ENCODE measurements at regions not wholly inside any gene's neighbourhood (a gene's known extent, or its start where the extent isn't known, plus 50 kb on each side); places are given as distances from the start of the nearest gene placed in this dataset.

DNA sequence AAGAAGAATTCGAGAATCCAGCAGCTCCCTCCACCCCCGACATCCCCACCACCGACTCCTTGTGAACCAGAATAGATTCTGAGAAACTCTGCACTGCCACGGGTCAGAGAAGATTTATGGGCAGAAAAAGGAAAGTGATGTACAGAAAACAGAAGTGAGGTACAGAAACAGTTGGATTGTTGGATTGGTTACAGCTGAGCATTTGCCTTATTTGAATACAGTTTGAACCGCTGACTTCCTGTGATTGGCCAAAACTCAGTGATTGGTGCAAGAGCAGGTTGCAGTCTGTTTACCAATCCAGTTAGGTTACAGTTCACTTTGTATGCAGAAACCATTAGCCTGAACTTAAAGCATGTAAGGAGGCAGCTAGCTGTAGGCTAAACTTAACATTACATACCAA, 131.2 kb upstream of the HDDC2 start:
- CTCF ChIA-PET = no interaction called here
- BruUV-seq (replicated peaks) = no TSS peak
- intact Hi-C loops (cut with micrococcal nuclease; ENCODE audit: unreplicated experiment) = no loop called here

GRCh38 chr6:125434760-125435159, 133.0 kb upstream of the HDDC2 start:
- TF ChIP-seq, protein P1, sequence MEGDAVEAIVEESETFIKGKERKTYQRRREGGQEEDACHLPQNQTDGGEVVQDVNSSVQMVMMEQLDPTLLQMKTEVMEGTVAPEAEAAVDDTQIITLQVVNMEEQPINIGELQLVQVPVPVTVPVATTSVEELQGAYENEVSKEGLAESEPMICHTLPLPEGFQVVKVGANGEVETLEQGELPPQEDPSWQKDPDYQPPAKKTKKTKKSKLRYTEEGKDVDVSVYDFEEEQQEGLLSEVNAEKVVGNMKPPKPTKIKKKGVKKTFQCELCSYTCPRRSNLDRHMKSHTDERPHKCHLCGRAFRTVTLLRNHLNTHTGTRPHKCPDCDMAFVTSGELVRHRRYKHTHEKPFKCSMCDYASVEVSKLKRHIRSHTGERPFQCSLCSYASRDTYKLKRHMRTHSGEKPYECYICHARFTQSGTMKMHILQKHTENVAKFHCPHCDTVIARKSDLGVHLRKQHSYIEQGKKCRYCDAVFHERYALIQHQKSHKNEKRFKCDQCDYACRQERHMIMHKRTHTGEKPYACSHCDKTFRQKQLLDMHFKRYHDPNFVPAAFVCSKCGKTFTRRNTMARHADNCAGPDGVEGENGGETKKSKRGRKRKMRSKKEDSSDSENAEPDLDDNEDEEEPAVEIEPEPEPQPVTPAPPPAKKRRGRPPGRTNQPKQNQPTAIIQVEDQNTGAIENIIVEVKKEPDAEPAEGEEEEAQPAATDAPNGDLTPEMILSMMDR (conservative IDR thresholded peaks at IDR 0.05; ENCODE audit: low read depth, low read length) = no peak
- no peak for TF ChIP-seq EZH2 (IDR thresholded peaks at IDR 0.05; ENCODE audit: borderline replicate concordance, low read depth, low read length, poor library complexity, severe bottlenecking)
- Histone ChIP-seq H3K27me3 (replicated peaks; ENCODE audit: insufficient read depth, low read depth, low read length, poor library complexity) (peaks cover 2% of the 10 kb centered on the region), H3K4me3 (ENCODE audit: low read depth, low read length, poor library complexity, severe bottlenecking) (no peak overlapping the region), H3K36me3 (ENCODE audit: insufficient read depth, low read length, poor library complexity, severe bottlenecking) (no peaks in the 10 kb centered on the region), H3K4me1 (ENCODE audit: insufficient read depth, low read length, poor library complexity, severe bottlenecking) (peaks cover 16% of the 10 kb centered on the region), H3K27ac (ENCODE audit: low read depth, low read length, poor library complexity, severe bottlenecking) (no peak overlapping the region), H3K9me3 (ENCODE audit: low read depth, low read length, poor library complexity, severe bottlenecking) (no peaks in the 10 kb centered on the region)
- CTCF ChIA-PET = no interaction called here
- POLR2A ChIA-PET (ENCODE audit: low non-redundant PET) = no interaction called here
- BruUV-seq (replicated peaks) = no TSS peak
- intact Hi-C loops (cut with micrococcal nuclease; ENCODE audit: unreplicated experiment) = no loop called here
- DNase-seq (ENCODE audit: low spot score) = no peak

More for the DNA sequence above, 131.2 kb upstream of the HDDC2 start:
- Histone ChIP-seq H3K4me3 (ENCODE audit: low read depth, low read length, poor library complexity, severe bottlenecking) (no peak overlapping the region), H3K27ac (ENCODE audit: low read depth, low read length, poor library complexity, severe bottlenecking) (no peak overlapping the region), H3K4me1 (ENCODE audit: insufficient read depth, low read length, poor library complexity, severe bottlenecking) (peaks cover 26% of the 10 kb centered on the region), H3K9me3 (ENCODE audit: low read depth, low read length, poor library complexity, severe bottlenecking) (no peaks in the 10 kb centered on the region), H3K36me3 (ENCODE audit: insufficient read depth, low read length, poor library complexity, severe bottlenecking) (no peaks in the 10 kb centered on the region), H3K27me3 (replicated peaks; ENCODE audit: insufficient read depth, low read depth, low read length, poor library complexity) (peaks cover 2% of the 10 kb centered on the region)
- no peak for DNase-seq (ENCODE audit: low spot score)
- no peak for TF ChIP-seq EZH2 (IDR thresholded peaks at IDR 0.05; ENCODE audit: borderline replicate concordance, low read depth, low read length, poor library complexity, severe bottlenecking)
- TF ChIP-seq, protein P1 (conservative IDR thresholded peaks at IDR 0.05; ENCODE audit: low read depth, low read length) = no peak
- POLR2A ChIA-PET (ENCODE audit: low non-redundant PET) = no interaction called here

DNA sequence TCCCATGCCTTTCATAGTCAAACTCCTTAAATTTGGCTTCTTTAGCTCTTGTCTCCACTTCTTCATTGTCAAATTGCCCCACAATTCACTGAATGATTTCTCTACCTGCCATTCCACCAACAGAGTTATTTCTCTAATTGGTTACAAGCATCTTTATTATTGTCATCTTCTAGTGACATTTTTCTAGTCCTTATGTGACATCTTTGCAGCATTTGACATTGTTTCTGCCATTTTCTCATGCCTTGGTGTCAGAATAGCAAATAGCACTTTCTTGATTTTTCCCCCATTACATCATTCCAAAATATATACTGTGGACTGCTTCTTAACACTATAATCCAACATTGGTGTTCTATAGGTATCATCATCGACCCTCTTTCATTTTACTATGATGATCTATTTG, 137.7 kb upstream of the HDDC2 start:
- peaks cover 11% of the 10 kb centered on the region for H3K27me3 ChIP-seq (replicated peaks; ENCODE audit: insufficient read depth, low read depth, low read length, poor library complexity)
- H3K4me1 ChIP-seq (ENCODE audit: insufficient read depth, low read length, poor library complexity, severe bottlenecking) = no peaks in the 10 kb centered on the region
- intact Hi-C loops (cut with micrococcal nuclease; ENCODE audit: unreplicated experiment) = no loop called here
- ChIA-PET CTCF (no interaction called here), POLR2A (ENCODE audit: low non-redundant PET) (interaction anchor here (0.7 kb wide), 1 partner anchor 1165 kb away, joined by 16 read pairs; no protein-coding TSS in a partner anchor)
- no peak for DNase-seq (ENCODE audit: low spot score)
- H3K36me3 ChIP-seq (ENCODE audit: insufficient read depth, low read length, poor library complexity, severe bottlenecking) = no peaks in the 10 kb centered on the region
- BruUV-seq (replicated peaks) = no TSS peak
- no peak overlapping the region for H3K4me3 ChIP-seq (ENCODE audit: low read depth, low read length, poor library complexity, severe bottlenecking)
- no peak overlapping the region for H3K27ac ChIP-seq (ENCODE audit: low read depth, low read length, poor library complexity, severe bottlenecking)
- H3K9me3 ChIP-seq (ENCODE audit: low read depth, low read length, poor library complexity, severe bottlenecking) = no peaks in the 10 kb centered on the region
- TF ChIP-seq EZH2 (IDR thresholded peaks at IDR 0.05; ENCODE audit: borderline replicate concordance, low read depth, low read length, poor library complexity, severe bottlenecking) = no peak
- TF ChIP-seq, protein P1 (conservative IDR thresholded peaks at IDR 0.05; ENCODE audit: low read depth, low read length) = no peak
